CD4-positive, CD25-positive, alpha-beta regulatory T cell (primary cell): ENCODE measurements at regions not wholly inside any gene's neighbourhood (a gene's known extent, or its start where the extent isn't known, plus 50 kb on each side); places are given as distances from the start of the nearest gene placed in this dataset.

Source experiments
- ATAC-seq, 2 donors: fragments of 150-1000 bp; cut with Tn5 transposase; one replicate each; pipeline ENCODE4 v1.10.0; 2021; ENCODE audit warnings: low read depth in 2 of 2, moderate number of reproducible peaks in 2 of 2, moderate library complexity in 1 of 2
- DNase-seq, 3 donors: peaks; one replicate each; pipeline versions ENCODE4 v3.0.0 to v3.0.0-alpha.2; 2012 to 2022; ENCODE audit warnings: mixed read lengths in 1 of 3
- H3K27ac ChIP-seq: one replicate; pipeline ENCODE4 v1.7.0; 2013; ENCODE audit warnings: mild to moderate bottlenecking, low read length; ENCODE audit not compliant: insufficient read depth, poor library complexity, severe bottlenecking
- H3K27me3 ChIP-seq: one replicate; pipeline ENCODE4 v1.7.0; 2013; ENCODE audit warnings: low read length; ENCODE audit not compliant: control insufficient read depth, insufficient read depth
- H3K36me3 ChIP-seq: one replicate; pipeline ENCODE4 v1.7.0; 2013; ENCODE audit warnings: mild to moderate bottlenecking, low read length, moderate library complexity; ENCODE audit not compliant: control insufficient read depth, insufficient read depth
- H3K4me1 ChIP-seq: 2 replicates; pipeline ENCODE4 v1.7.0; 2013; ENCODE audit warnings: mild to moderate bottlenecking, low read length; ENCODE audit not compliant: insufficient read depth, control insufficient read depth, poor library complexity, severe bottlenecking
- H3K4me3 ChIP-seq: one replicate; pipeline ENCODE4 v1.7.0; 2013; ENCODE audit warnings: low read depth, mild to moderate bottlenecking, low read length, moderate library complexity
- H3K9me3 ChIP-seq, 2 experiments: 1 replicate in 1 of 2; 2 replicates in 1 of 2; pipeline ENCODE4 v1.7.0; 2013; ENCODE audit warnings: low read length in 2 of 2, mild to moderate bottlenecking in 1 of 2, moderate library complexity in 1 of 2; ENCODE audit not compliant: control insufficient read depth in 2 of 2
- H3K27ac Mint-ChIP-seq, 3 donors: one replicate each; pipeline ENCODE4 v1.8.0; 2020 to 2022; ENCODE audit warnings: mild to moderate bottlenecking in 3 of 3, mixed read lengths in 3 of 3, moderate library complexity in 2 of 3
- H3K27me3 Mint-ChIP-seq: one replicate; pipeline ENCODE4 v1.8.0; 2022; ENCODE audit warnings: mild to moderate bottlenecking, mixed read lengths
- H3K36me3 Mint-ChIP-seq: one replicate; pipeline ENCODE4 v1.8.0; 2020; ENCODE audit warnings: mixed read lengths
- H3K4me1 Mint-ChIP-seq, 4 donors: one replicate each; pipeline ENCODE4 v1.8.0; 2020 to 2022; ENCODE audit warnings: mixed read lengths in 4 of 4, mild to moderate bottlenecking in 1 of 4
- H3K4me3 Mint-ChIP-seq, 4 donors: one replicate each; pipeline ENCODE4 v1.8.0; 2020 to 2022; ENCODE audit warnings: mild to moderate bottlenecking in 4 of 4, mixed read lengths in 4 of 4, moderate library complexity in 3 of 4
- H3K9me3 Mint-ChIP-seq, 7 donors: one replicate each; pipeline ENCODE4 v1.8.0; 2020 to 2022; ENCODE audit warnings: mixed read lengths in 7 of 7, mild to moderate bottlenecking in 3 of 7, moderate library complexity in 2 of 7

- H3K9me3 ChIP-seq = no peaks in the 10 kb centered on the region
- no peak overlapping the region for H3K4me3 ChIP-seq
- Mint-ChIP-seq H3K9me3 (peaks cover 0 to 4% (median 0%) of the 10 kb centered on the region in 7 donors), H3K4me1 (peaks cover 13 to 28% (median 17%) of the 10 kb centered on the region in 4 donors), H3K36me3 (no peaks in the 10 kb centered on the region), H3K27ac (no peak overlapping the region), H3K27me3 (no peaks in the 10 kb centered on the region), H3K4me3 (no peak overlapping the region)
- H3K36me3 ChIP-seq = no peaks in the 10 kb centered on the region
- ATAC-seq (no peak), DNase-seq (no peak)
- no peak overlapping the region for H3K27ac ChIP-seq
- peaks cover 5% of the 10 kb centered on the region for H3K4me1 ChIP-seq
- no peaks in the 10 kb centered on the region for H3K27me3 ChIP-seq
Observed at GRCh38 chr2:195471807-195472206, 185.2 kb upstream of the SLC39A10 start.

- H3K4me1 Mint-ChIP-seq = peaks cover 13 to 28% (median 17%) of the 10 kb centered on the region in 4 donors
- H3K9me3 Mint-ChIP-seq = peaks cover 0 to 4% (median 0%) of the 10 kb centered on the region in 7 donors
- ATAC-seq = no peak
Observed at GRCh38 chr2:195471163-195471562, 185.9 kb upstream of the SLC39A10 start.

GRCh38 chr2:195470622-195471021, 186.4 kb upstream of the SLC39A10 start:
- peaks cover 0 to 5% (median 3%) of the 10 kb centered on the region in 7 donors for H3K9me3 Mint-ChIP-seq
- no peaks in the 10 kb centered on the region for H3K36me3 ChIP-seq
- H3K36me3 Mint-ChIP-seq = no peaks in the 10 kb centered on the region
- no peak overlapping the region for H3K27ac ChIP-seq
- H3K27me3 Mint-ChIP-seq = no peaks in the 10 kb centered on the region
- H3K4me1 Mint-ChIP-seq = peaks cover 13 to 28% (median 19%) of the 10 kb centered on the region in 4 donors
- peaks cover 5% of the 10 kb centered on the region for H3K4me1 ChIP-seq
- H3K4me3 Mint-ChIP-seq = no peak overlapping the region
- no peak overlapping the region for H3K27ac Mint-ChIP-seq
- no peak for DNase-seq
- no peaks in the 10 kb centered on the region for H3K27me3 ChIP-seq
- no peak for ATAC-seq
- H3K9me3 ChIP-seq = peaks cover 0 to 5% of the 10 kb centered on the region in 2 experiments
- no peak overlapping the region for H3K4me3 ChIP-seq

More at GRCh38 chr2:195471163-195471562, 185.9 kb upstream of the SLC39A10 start:
- Histone ChIP-seq H3K9me3 (peaks cover 0 to 4% of the 10 kb centered on the region in 2 experiments), H3K4me1 (peaks cover 5% of the 10 kb centered on the region), H3K27me3 (no peaks in the 10 kb centered on the region), H3K4me3 (no peak overlapping the region), H3K27ac (no peak overlapping the region), H3K36me3 (no peaks in the 10 kb centered on the region)
- Mint-ChIP-seq H3K27ac (no peak overlapping the region), H3K36me3 (no peaks in the 10 kb centered on the region), H3K4me3 (no peak overlapping the region), H3K27me3 (no peaks in the 10 kb centered on the region)
- no peak for DNase-seq

- ATAC-seq (no peak), DNase-seq (no peak)
- Histone ChIP-seq H3K27ac (no peak overlapping the region), H3K4me1 (peaks cover 5% of the 10 kb centered on the region), H3K4me3 (no peak overlapping the region), H3K27me3 (no peaks in the 10 kb centered on the region), H3K9me3 (peaks cover 0 to 5% of the 10 kb centered on the region in 2 experiments), H3K36me3 (no peaks in the 10 kb centered on the region)
- no peak overlapping the region for H3K4me3 Mint-ChIP-seq
- peaks cover 0 to 7% (median 3%) of the 10 kb centered on the region in 7 donors for H3K9me3 Mint-ChIP-seq
- no peak overlapping the region for H3K27ac Mint-ChIP-seq
- H3K4me1 Mint-ChIP-seq = peaks cover 13 to 21% (median 19%) of the 10 kb centered on the region in 4 donors
- H3K27me3 Mint-ChIP-seq = no peaks in the 10 kb centered on the region
- no peaks in the 10 kb centered on the region for H3K36me3 Mint-ChIP-seq
Observed at GRCh38 chr2:195468771-195469170, 188.3 kb upstream of the SLC39A10 start.

DNA sequence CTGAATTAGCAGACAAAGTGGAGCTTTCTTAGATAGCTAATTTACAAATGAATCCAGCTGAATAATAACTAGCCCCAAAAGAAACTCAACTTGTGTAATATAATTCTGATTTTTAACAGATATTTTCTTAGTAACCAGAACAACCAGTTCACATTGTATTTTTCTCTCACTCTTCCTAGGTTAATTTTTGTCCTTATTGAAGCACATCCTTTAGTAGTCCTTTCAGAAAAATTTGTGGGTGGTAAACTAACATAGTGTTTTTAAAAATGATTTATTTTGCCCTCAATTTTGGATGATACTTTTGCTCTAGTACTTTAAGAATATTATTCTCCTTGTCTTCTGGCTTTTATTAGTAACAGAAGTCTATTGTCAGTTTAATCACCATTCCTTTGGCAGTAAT, 190.6 kb upstream of the SLC39A10 start:
- H3K27me3 ChIP-seq = no peaks in the 10 kb centered on the region
- peaks cover 0 to 7% (median 3%) of the 10 kb centered on the region in 7 donors for H3K9me3 Mint-ChIP-seq
- H3K27ac Mint-ChIP-seq = no peak overlapping the region
- no peak overlapping the region for H3K27ac ChIP-seq
- H3K9me3 ChIP-seq = peaks cover 0 to 5% of the 10 kb centered on the region in 2 experiments
- no peaks in the 10 kb centered on the region for H3K4me1 ChIP-seq
- no peaks in the 10 kb centered on the region for H3K27me3 Mint-ChIP-seq
- H3K36me3 Mint-ChIP-seq = no peaks in the 10 kb centered on the region
- H3K4me3 ChIP-seq = no peak overlapping the region
- DNase-seq (no peak), ATAC-seq (no peak)
- no peaks in the 10 kb centered on the region for H3K36me3 ChIP-seq
- peaks cover 9 to 19% (median 16%) of the 10 kb centered on the region in 4 donors for H3K4me1 Mint-ChIP-seq
- no peak overlapping the region for H3K4me3 Mint-ChIP-seq

- ATAC-seq = no peak
- Mint-ChIP-seq H3K27me3 (no peaks in the 10 kb centered on the region), H3K4me3 (no peak overlapping the region), H3K36me3 (no peaks in the 10 kb centered on the region), H3K27ac (no peak overlapping the region), H3K9me3 (peaks cover 0 to 6% (median 4%) of the 10 kb centered on the region in 7 donors), H3K4me1 (peaks cover 8 to 14% (median 9%) of the 10 kb centered on the region in 4 donors)
- Histone ChIP-seq H3K27me3 (no peaks in the 10 kb centered on the region), H3K36me3 (no peaks in the 10 kb centered on the region), H3K4me1 (no peaks in the 10 kb centered on the region), H3K4me3 (no peak overlapping the region), H3K27ac (no peak overlapping the region), H3K9me3 (no peaks in the 10 kb centered on the region)
- DNase-seq = no peak
Observed at GRCh38 chr2:195461010-195461409, 196.0 kb upstream of the SLC39A10 start.

DNA sequence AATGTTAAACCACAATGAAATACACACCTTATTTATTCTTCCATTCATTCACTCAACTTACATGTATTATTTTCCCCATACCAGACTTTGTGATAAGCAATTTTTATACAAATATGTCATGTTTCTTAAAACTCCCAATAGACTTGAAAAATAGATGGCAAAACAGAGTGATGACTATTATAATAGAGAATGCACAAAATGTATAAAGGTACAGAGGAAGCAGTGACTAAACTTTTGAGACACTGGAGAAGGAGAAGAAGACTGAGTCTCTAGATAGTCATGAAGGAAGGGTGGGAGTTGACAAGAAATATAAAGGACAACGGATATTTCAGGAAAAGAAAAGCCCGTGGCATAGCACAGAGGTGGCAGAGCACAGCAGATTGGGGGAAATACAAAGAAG, 198.1 kb upstream of the SLC39A10 start:
- H3K4me1 Mint-ChIP-seq = peaks cover 8 to 15% (median 10%) of the 10 kb centered on the region in 4 donors
- Histone ChIP-seq H3K4me1 (no peaks in the 10 kb centered on the region), H3K36me3 (no peaks in the 10 kb centered on the region), H3K4me3 (no peak overlapping the region), H3K27me3 (no peaks in the 10 kb centered on the region), H3K27ac (no peak overlapping the region), H3K9me3 (no peaks in the 10 kb centered on the region)
- H3K27me3 Mint-ChIP-seq = no peaks in the 10 kb centered on the region
- H3K27ac Mint-ChIP-seq = no peak overlapping the region
- peaks cover 0 to 3% (median 0%) of the 10 kb centered on the region in 7 donors for H3K9me3 Mint-ChIP-seq
- no peaks in the 10 kb centered on the region for H3K36me3 Mint-ChIP-seq
- no peak for DNase-seq
- no peak overlapping the region for H3K4me3 Mint-ChIP-seq
- ATAC-seq = no peak

- no peaks in the 10 kb centered on the region for H3K27me3 Mint-ChIP-seq
- H3K36me3 Mint-ChIP-seq = no peaks in the 10 kb centered on the region
- peaks cover 0 to 3% (median 0%) of the 10 kb centered on the region in 7 donors for H3K9me3 Mint-ChIP-seq
- Histone ChIP-seq H3K4me1 (no peaks in the 10 kb centered on the region), H3K36me3 (no peaks in the 10 kb centered on the region), H3K27me3 (no peaks in the 10 kb centered on the region), H3K4me3 (no peak overlapping the region), H3K27ac (no peak overlapping the region), H3K9me3 (no peaks in the 10 kb centered on the region)
- H3K4me3 Mint-ChIP-seq = no peak overlapping the region
- peak in 1 of 3 donors; percentile 23 for DNase-seq
- no peak overlapping the region for H3K27ac Mint-ChIP-seq
- peaks cover 8 to 15% (median 10%) of the 10 kb centered on the region in 4 donors for H3K4me1 Mint-ChIP-seq
- ATAC-seq = no peak
Observed at GRCh38 chr2:195457873-195458272, 199.2 kb upstream of the SLC39A10 start.
